Heart left ventricle (tissue), 13 donors: ENCODE measurements at regions not wholly inside any gene's neighbourhood (a gene's known extent, or its start where the extent isn't known, plus 50 kb on each side); places are given as distances from the start of the nearest gene placed in this dataset.

ENCODE experiments used
- CTCF ChIP-seq, 12 donors: fragments of 200-600 bp; sonication (generic) in 4 of 12; IDR thresholded peaks; one replicate each; pipeline versions ENCODE4 v1.5.0 to v1.8.0; 2018 to 2022; ENCODE audit warnings: antibody characterized with exemption in 12 of 12, mild to moderate bottlenecking in 5 of 12
- POLR2A ChIP-seq, 2 donors: fragments of 450-650 bp; IDR thresholded peaks; one replicate each; pipeline ENCODE4 v1.6.1; 2017; ENCODE audit warnings: antibody characterized with exemption in 2 of 2, mild to moderate bottlenecking in 2 of 2, moderate library complexity in 2 of 2
- donor health status: ischemic (EF 13 %, LVEDD 7.1; RV severe dilation, severe dysfunction).
- donor health status: DM: no; HTN: yes; CAD: no.
- donor health status: DM: no; HTN: no; CAD: no.
- donor health status: ischemic (EF 25% LVEDD 6.9; RV normal size, moderate dysfunction).
- donor health status: ischemic (EF 25% LVEDD 5.7; RV mildly dilated, moderate dysfunction).
- donor health status: ischemic (EF 35%, LVEDD 5.7; RV mildly dilated, moderate dysfunction).
- donor health status: nonischemic (EF 11% LVEDD 7.7; RV severe dilation, severe dysfunction).
- donor health status: DM: yes; HTN: yes; CAD: no.
- donor health status: PGD.
- donor health status: ischemic (EF 29% LVEDD 5.4; RV normal size, mild dysfunction).
- donor health status: nonischemic (EF 23%, LVEDD 6.1; RV moderate dilation, normal function).

- TF ChIP-seq POLR2A (IDR thresholded peaks at IDR 0.05) (no peak), CTCF (IDR thresholded peaks at IDR 0.05) (no peak)
Measured at GRCh38 chr2:138182250-138182936, 218.1 kb downstream of the HNMT start.
